Heart right ventricle (tissue), 16 donors: ENCODE measurements at regions not wholly inside any gene's neighbourhood (a gene's known extent, or its start where the extent isn't known, plus 50 kb on each side); places are given as distances from the start of the nearest gene placed in this dataset.
A peak's percentile ranks its signal among the peaks of the same experiment; 100 is the strongest.

Experiments
- ATAC-seq, 8 donors: fragments of 200-7000 bp; cut with Tn5 transposase; one replicate each; pipeline ENCODE4 v1.9.1; 2020; ENCODE audit warnings: mild to moderate bottlenecking in 8 of 8, moderate library complexity in 8 of 8, moderate number of reproducible peaks in 1 of 8
- DNase-seq, 2 donors: peaks; one replicate each; pipeline ENCODE4 v3.0.0-alpha.2; 2020
- H3K27ac ChIP-seq, 10 donors: fragments of 200-600 bp; sonication (generic) in 2 of 10; one replicate each; pipeline versions ENCODE4 v1.5.0 to v1.8.0; 2020 to 2022; ENCODE audit warnings: mild to moderate bottlenecking in 3 of 10
- H3K27me3 ChIP-seq, 7 donors: fragments of 200-600 bp; one replicate each; pipeline ENCODE4 v1.8.0; 2021 to 2022; ENCODE audit warnings: mild to moderate bottlenecking in 2 of 7
- H3K36me3 ChIP-seq, 9 donors: fragments of 200-600 bp; sonication (generic) in 1 of 9; one replicate each; pipeline versions ENCODE4 v1.5.0 to v1.8.0; 2020 to 2022; ENCODE audit warnings: mild to moderate bottlenecking in 2 of 9
- H3K4me1 ChIP-seq, 9 donors: fragments of 200-600 bp; sonication (generic) in 1 of 9; one replicate each; pipeline versions ENCODE4 v1.5.0 to v1.8.0; 2020 to 2022; ENCODE audit warnings: mild to moderate bottlenecking in 4 of 9
- H3K4me3 ChIP-seq, 10 donors: fragments of 200-600 bp; sonication (generic) in 2 of 10; one replicate each; pipeline versions ENCODE4 v1.5.0 to v1.8.0; 2020 to 2022; ENCODE audit warnings: mild to moderate bottlenecking in 7 of 10, moderate library complexity in 2 of 10
- H3K9me3 ChIP-seq, 11 donors: fragments of 200-600 bp in 10 of 11; sonication (generic) in 2 of 11; one replicate each; pipeline versions ENCODE4 v1.5.0 to v1.8.0; 2013 to 2022; ENCODE audit warnings: mild to moderate bottlenecking in 2 of 11, control low read depth in 1 of 11, moderate library complexity in 1 of 11
- WGBS, 2 donors: extraction: QIAGEN DNeasy Blood & Tissue Kit; methylation state at CpG; one replicate each; pipeline ENCODE4 v1.1.7; 2013; ENCODE audit warnings: inconsistent platforms in 1 of 2; 5-methylcytosine and 5-hydroxymethylcytosine counted together
- intact Hi-C, 10 donors: fragments of 100-400 bp; cut with DNase I; formaldehyde crosslinking; loops; one replicate each; pipeline versions ENCODE4 v1.11.1 to v1.14.2; 2022
- TF ChIP-seq, protein P1 (sequence below), 9 donors: fragments of 200-600 bp; sonication (generic) in 2 of 9; IDR thresholded peaks; one replicate each; pipeline versions ENCODE4 v1.5.0 to v1.8.0; 2021 to 2022; ENCODE audit warnings: antibody characterized with exemption in 9 of 9, mild to moderate bottlenecking in 5 of 9, moderate library complexity in 1 of 9
- donor health status: Arrhythmogenic right ventricular cardiomyopathy.
- donor health status: ischemic (EF 13 %, LVEDD 7.1; RV severe dilation, severe dysfunction).
- donor health status: healthy with polysubstance abuse.
- donor health status: DM: no; HTN: yes; CAD: no.
- donor health status: DM: no; HTN: no; CAD: no.
- donor health status: ischemic (EF 25% LVEDD 6.9; RV normal size, moderate dysfunction).
- donor health status: ischemic (EF 25% LVEDD 5.7; RV mildly dilated, moderate dysfunction).
- donor health status: healthy.
- donor health status: DM: yes; HTN: yes; CAD: no.
- donor health status: Ischemic cardiomyopathy.
- donor health status: ischemic (EF 35%, LVEDD 5.7; RV mildly dilated, moderate dysfunction).
- donor health status: nonischemic (EF 11% LVEDD 7.7; RV severe dilation, severe dysfunction).
- donor health status: DM: yes; HTN: yes; CAD: no.
- donor health status: PGD.
- donor health status: ischemic (EF 29% LVEDD 5.4; RV normal size, mild dysfunction).
- donor health status: nonischemic (EF 23%, LVEDD 6.1; RV moderate dilation, normal function).

DNA sequence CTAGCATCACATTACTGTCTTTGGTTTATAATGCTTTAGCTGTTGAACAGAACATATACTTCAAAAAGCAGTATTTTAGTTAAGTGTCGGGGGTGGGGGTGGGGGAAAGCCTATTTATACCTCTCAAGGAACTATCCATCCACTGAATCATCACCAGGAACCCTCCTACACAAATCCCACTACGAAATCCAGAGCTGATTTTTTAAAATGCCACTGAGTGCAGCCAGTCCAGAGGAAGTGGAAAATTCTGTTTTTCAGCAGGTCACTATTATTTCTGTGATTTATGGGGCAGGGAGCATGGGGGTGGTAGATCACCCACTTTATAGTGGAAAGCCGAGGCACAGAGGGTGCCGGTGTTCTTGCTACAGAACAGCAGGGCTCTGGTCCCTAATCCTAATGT, 284.1 kb downstream of the SOX9 start:
- intact Hi-C loops = no loop called here

DNA sequence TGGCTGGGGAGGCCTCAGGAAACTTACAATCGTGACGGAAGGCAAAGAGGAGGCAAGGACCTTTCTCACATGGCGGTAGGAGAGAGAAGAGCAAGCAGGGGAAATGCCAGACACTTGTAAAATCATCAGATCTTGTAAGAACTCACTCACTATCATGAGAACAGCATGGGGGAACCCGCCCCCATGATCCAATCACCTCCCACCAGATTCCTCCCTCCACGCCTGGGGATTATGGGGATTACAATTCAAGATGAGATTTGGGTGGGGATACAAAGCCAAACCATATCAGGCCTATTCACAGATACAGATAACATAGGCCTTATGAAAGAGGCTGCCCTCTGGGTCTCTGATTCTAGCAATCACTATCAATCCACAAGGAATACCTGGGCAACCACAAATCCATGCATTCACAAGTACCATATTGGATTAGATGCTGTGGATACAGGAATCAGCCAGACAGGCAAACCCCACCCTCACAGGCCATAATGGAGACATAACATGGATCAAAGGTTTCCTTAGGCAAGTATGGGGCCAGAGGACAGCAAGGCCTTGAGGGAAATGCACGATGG, 284.9 kb downstream of the SOX9 start:
- Histone ChIP-seq H3K4me1 (peaks cover 0 to 16% (median 8%) of the 10 kb centered on the region in 9 donors), H3K9me3 (peaks cover 0 to 2% (median 0%) of the 10 kb centered on the region in 11 donors), H3K27me3 (peaks cover 0 to 5% (median 0%) of the 10 kb centered on the region in 7 donors), H3K27ac (no peak overlapping the region), H3K36me3 (no peaks in the 10 kb centered on the region), H3K4me3 (no peak overlapping the region)
- WGBS, 2 donors = 81 to 85% methylated on average over 6 of the region's 6 CpGs
- no peak for ATAC-seq
- no peak for DNase-seq
- TF ChIP-seq, protein P1, sequence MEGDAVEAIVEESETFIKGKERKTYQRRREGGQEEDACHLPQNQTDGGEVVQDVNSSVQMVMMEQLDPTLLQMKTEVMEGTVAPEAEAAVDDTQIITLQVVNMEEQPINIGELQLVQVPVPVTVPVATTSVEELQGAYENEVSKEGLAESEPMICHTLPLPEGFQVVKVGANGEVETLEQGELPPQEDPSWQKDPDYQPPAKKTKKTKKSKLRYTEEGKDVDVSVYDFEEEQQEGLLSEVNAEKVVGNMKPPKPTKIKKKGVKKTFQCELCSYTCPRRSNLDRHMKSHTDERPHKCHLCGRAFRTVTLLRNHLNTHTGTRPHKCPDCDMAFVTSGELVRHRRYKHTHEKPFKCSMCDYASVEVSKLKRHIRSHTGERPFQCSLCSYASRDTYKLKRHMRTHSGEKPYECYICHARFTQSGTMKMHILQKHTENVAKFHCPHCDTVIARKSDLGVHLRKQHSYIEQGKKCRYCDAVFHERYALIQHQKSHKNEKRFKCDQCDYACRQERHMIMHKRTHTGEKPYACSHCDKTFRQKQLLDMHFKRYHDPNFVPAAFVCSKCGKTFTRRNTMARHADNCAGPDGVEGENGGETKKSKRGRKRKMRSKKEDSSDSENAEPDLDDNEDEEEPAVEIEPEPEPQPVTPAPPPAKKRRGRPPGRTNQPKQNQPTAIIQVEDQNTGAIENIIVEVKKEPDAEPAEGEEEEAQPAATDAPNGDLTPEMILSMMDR (IDR thresholded peaks at IDR 0.05) = no peak
- intact Hi-C loops = no loop called here

More for the DNA sequence above, 284.1 kb downstream of the SOX9 start:
- TF ChIP-seq, protein P1 (IDR thresholded peaks at IDR 0.05) = no peak
- Histone ChIP-seq H3K4me1 (peaks cover 0 to 16% (median 8%) of the 10 kb centered on the region in 9 donors), H3K36me3 (no peaks in the 10 kb centered on the region), H3K9me3 (peaks cover 0 to 2% (median 0%) of the 10 kb centered on the region in 11 donors), H3K27me3 (peaks cover 0 to 5% (median 0%) of the 10 kb centered on the region in 7 donors), H3K27ac (no peak overlapping the region), H3K4me3 (no peak overlapping the region)
- DNase-seq (no peak), ATAC-seq (no peak)
- WGBS, 2 donors = 45 to 59% methylated on average over 4 of the region's 4 CpGs

DNA sequence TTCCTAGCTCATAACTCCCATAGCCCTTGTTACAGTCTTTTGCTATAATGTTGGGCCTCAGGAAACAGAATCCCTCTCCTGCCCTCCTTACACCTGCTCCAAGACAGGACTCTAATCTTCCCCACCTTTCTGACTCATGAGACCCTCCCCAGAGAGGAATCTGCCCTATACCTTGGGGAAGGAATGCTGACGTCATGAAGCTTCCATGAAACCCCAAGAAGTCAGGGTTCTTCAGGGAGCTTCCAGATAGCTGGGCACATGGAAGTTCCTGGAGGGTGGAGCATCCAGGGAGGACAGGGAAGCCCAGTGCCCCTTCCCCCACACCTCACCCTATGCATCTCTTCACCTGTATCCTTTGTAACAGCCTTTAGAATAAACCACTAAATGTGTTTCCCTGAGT, 285.7 kb downstream of the SOX9 start:
- intact Hi-C loops = no loop called here
- ATAC-seq = no peak
- TF ChIP-seq, protein P1 (IDR thresholded peaks at IDR 0.05) = no peak

DNA sequence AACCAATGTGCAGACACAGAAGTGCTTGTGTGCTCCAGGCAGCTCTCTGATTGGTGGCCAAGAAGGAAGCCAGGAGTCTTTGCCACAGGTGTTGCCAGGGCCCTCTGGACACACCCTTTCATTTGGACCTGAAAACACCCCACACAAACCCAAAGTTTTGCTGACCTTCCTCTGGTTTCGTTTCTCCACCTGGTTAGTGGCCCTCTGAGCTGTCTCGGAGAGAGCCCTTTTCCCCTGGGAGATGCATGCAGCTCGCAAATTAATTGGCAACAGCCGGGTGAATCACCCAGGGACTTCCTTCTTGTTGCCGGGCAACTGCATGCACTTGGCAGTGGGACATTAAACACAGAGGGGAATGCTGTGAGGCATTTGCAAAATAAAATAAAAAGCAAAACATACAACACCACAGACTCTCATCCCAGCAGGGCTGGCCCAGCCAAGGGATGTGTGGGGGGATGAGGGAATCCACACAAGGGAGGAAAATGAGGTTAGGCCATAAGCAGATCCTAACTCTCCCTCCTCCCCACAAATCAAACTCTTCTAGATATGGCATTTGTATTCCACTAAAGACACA, 286.6 kb downstream of the SOX9 start:
- TF ChIP-seq, protein P1 (IDR thresholded peaks at IDR 0.05) = no peak
- Histone ChIP-seq H3K36me3 (no peaks in the 10 kb centered on the region), H3K27ac (no peak overlapping the region), H3K4me3 (no peak overlapping the region), H3K4me1 (peaks cover 0 to 16% (median 8%) of the 10 kb centered on the region in 9 donors), H3K9me3 (no peaks in the 10 kb centered on the region), H3K27me3 (peaks cover 0 to 8% (median 0%) of the 10 kb centered on the region in 7 donors)
- 9 to 16% methylated on average over 5 of the region's 5 CpGs for WGBS, 2 donors
- intact Hi-C loops = no loop called here
- ATAC-seq (peak; percentile 62 to 88 (median 74)), DNase-seq (peak; percentile 21 to 48)

More for the DNA sequence above, 285.7 kb downstream of the SOX9 start:
- Histone ChIP-seq H3K4me3 (no peak overlapping the region), H3K27ac (no peak overlapping the region), H3K9me3 (no peaks in the 10 kb centered on the region), H3K4me1 (peaks cover 0 to 16% (median 8%) of the 10 kb centered on the region in 9 donors), H3K36me3 (no peaks in the 10 kb centered on the region), H3K27me3 (peaks cover 0 to 5% (median 0%) of the 10 kb centered on the region in 7 donors)
- 93 to 96% methylated on average over 1 of the region's 1 CpG for WGBS, 2 donors
- DNase-seq = no peak
